ENCODE measurements at regions not wholly inside any gene's neighbourhood (a gene's known extent, or its start where the extent isn't known, plus 50 kb on each side); places are given as distances from the start of the nearest gene placed in this dataset.

GRCh38 chr13:24022568-24022967 is 125.3 kb upstream of the C1QTNF9B start:
- TF ChIP-seq CTCF (IDR thresholded peaks at IDR 0.05; ENCODE audit: low read depth, low read length): no peak

GRCh38 chr13:24023073-24023472 is 125.8 kb upstream of the C1QTNF9B start:
- Histone ChIP-seq H3K36me3 (no peaks in the 10 kb centered on the region), H3K4me3 (ENCODE audit: low read depth, low read length) (no peak overlapping the region), H3K27me3 (peaks cover 1% of the 10 kb centered on the region; the same call in 1 of the 2 replicates), H3K4me1 (no peaks in the 10 kb centered on the region), H3K9me3 (no peaks in the 10 kb centered on the region; the same call in 1 of the 2 replicates)
- DNase-seq: no peak
- TF ChIP-seq CTCF (IDR thresholded peaks at IDR 0.05; ENCODE audit: low read depth, low read length): no peak

More at GRCh38 chr13:24022568-24022967, 125.3 kb upstream of the C1QTNF9B start:
- H3K4me3 ChIP-seq (ENCODE audit: low read depth, low read length): no peak overlapping the region
- no peaks in the 10 kb centered on the region for H3K36me3 ChIP-seq
- DNase-seq: no peak
- peaks cover 6% of the 10 kb centered on the region for H3K27me3 ChIP-seq
- no peaks in the 10 kb centered on the region for H3K4me1 ChIP-seq
- no peaks in the 10 kb centered on the region; the same call in 1 of the 2 replicates for H3K9me3 ChIP-seq

GRCh38 chr13:24027494-24027893 is 130.2 kb upstream of the C1QTNF9B start:
- Histone ChIP-seq H3K4me1 (no peaks in the 10 kb centered on the region), H3K27me3 (no peaks in the 10 kb centered on the region), H3K36me3 (no peaks in the 10 kb centered on the region), H3K4me3 (ENCODE audit: low read depth, low read length) (no peak overlapping the region), H3K9me3 (no peaks in the 10 kb centered on the region; the same call in 1 of the 2 replicates)
- TF ChIP-seq CTCF (IDR thresholded peaks at IDR 0.05; ENCODE audit: low read depth, low read length): no peak
- no peak for DNase-seq

- no peak for TF ChIP-seq CTCF (IDR thresholded peaks at IDR 0.05; ENCODE audit: low read depth, low read length)
- Histone ChIP-seq H3K36me3 (no peaks in the 10 kb centered on the region), H3K9me3 (no peaks in the 10 kb centered on the region), H3K4me3 (ENCODE audit: low read depth, low read length) (no peak overlapping the region), H3K27me3 (no peaks in the 10 kb centered on the region), H3K4me1 (no peaks in the 10 kb centered on the region)
- no peak for DNase-seq
Measured at GRCh38 chr13:24032252-24032651, 128.3 kb upstream of the SPATA13 start.

GRCh38 chr13:24032674-24033073 is 127.8 kb upstream of the SPATA13 start:
- no peaks in the 10 kb centered on the region for H3K4me1 ChIP-seq
- H3K36me3 ChIP-seq: no peaks in the 10 kb centered on the region
- no peak overlapping the region for H3K4me3 ChIP-seq (ENCODE audit: low read depth, low read length)
- no peak for DNase-seq
- TF ChIP-seq CTCF (IDR thresholded peaks at IDR 0.05; ENCODE audit: low read depth, low read length): no peak
- H3K9me3 ChIP-seq: no peaks in the 10 kb centered on the region
- H3K27me3 ChIP-seq: no peaks in the 10 kb centered on the region

- no peak for TF ChIP-seq CTCF (IDR thresholded peaks at IDR 0.05; ENCODE audit: low read depth, low read length)
- no peaks in the 10 kb centered on the region for H3K27me3 ChIP-seq
- no peak for DNase-seq
- H3K9me3 ChIP-seq: no peaks in the 10 kb centered on the region
- no peak overlapping the region for H3K4me3 ChIP-seq (ENCODE audit: low read depth, low read length)
- no peaks in the 10 kb centered on the region for H3K36me3 ChIP-seq
- H3K4me1 ChIP-seq: no peaks in the 10 kb centered on the region
Measured at GRCh38 chr13:24033527-24034302, 126.8 kb upstream of the SPATA13 start.

Measured in BE2C (cell line).